DND-41 (cell line): ENCODE measurements at regions not wholly inside any gene's neighbourhood (a gene's known extent, or its start where the extent isn't known, plus 50 kb on each side); places are given as distances from the start of the nearest gene placed in this dataset.

ENCODE experiments used
- CTCF ChIP-seq: IDR thresholded peaks from 2 replicates; pipeline ENCODE4 v1.5.1; 2012; ENCODE audit warnings: borderline replicate concordance, low read length, moderate library complexity, mild to moderate bottlenecking; ENCODE audit not compliant: poor library complexity, severe bottlenecking; ENCODE audit errors: extremely low read depth
- EZH2 ChIP-seq: IDR thresholded peaks from 3 replicates; pipeline ENCODE4 v1.6.1; 2012; ENCODE audit warnings: borderline replicate concordance, low read depth, mild to moderate bottlenecking, moderate library complexity, low read length, inconsistent platforms; ENCODE audit not compliant: severe bottlenecking

- TF ChIP-seq CTCF (no peak), EZH2 (no peak)
Measured at GRCh38 chr2:8231902-8232301, 450.0 kb upstream of the ID2 start.
